ENCODE measurements at regions not wholly inside any gene's neighbourhood (a gene's known extent, or its start where the extent isn't known, plus 50 kb on each side); places are given as distances from the start of the nearest gene placed in this dataset.

- no peak overlapping the region for H3K4me3 ChIP-seq (ENCODE audit: low read depth in 1 of 2, low read length in 1 of 2)
- no peaks in the 10 kb centered on the region for H3K27me3 ChIP-seq
- TF ChIP-seq, protein P1, sequence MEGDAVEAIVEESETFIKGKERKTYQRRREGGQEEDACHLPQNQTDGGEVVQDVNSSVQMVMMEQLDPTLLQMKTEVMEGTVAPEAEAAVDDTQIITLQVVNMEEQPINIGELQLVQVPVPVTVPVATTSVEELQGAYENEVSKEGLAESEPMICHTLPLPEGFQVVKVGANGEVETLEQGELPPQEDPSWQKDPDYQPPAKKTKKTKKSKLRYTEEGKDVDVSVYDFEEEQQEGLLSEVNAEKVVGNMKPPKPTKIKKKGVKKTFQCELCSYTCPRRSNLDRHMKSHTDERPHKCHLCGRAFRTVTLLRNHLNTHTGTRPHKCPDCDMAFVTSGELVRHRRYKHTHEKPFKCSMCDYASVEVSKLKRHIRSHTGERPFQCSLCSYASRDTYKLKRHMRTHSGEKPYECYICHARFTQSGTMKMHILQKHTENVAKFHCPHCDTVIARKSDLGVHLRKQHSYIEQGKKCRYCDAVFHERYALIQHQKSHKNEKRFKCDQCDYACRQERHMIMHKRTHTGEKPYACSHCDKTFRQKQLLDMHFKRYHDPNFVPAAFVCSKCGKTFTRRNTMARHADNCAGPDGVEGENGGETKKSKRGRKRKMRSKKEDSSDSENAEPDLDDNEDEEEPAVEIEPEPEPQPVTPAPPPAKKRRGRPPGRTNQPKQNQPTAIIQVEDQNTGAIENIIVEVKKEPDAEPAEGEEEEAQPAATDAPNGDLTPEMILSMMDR (IDR thresholded peaks at IDR 0.05), result no peak
- H3K9me3 ChIP-seq, result no peaks in the 10 kb centered on the region
- no peaks in the 10 kb centered on the region for H3K36me3 ChIP-seq
- peaks cover 5 to 6% of the 10 kb centered on the region in 2 experiments for H3K4me1 ChIP-seq (ENCODE audit: control insufficient read depth in 1 of 2, insufficient read depth in 1 of 2, low read depth in 1 of 2, low read length in 1 of 2)
- H3K27ac ChIP-seq, result no peak overlapping the region
These were observed 117.4 kb upstream of the ARID1B start for GRCh38 chr6:156659822-156660198.

DNA sequence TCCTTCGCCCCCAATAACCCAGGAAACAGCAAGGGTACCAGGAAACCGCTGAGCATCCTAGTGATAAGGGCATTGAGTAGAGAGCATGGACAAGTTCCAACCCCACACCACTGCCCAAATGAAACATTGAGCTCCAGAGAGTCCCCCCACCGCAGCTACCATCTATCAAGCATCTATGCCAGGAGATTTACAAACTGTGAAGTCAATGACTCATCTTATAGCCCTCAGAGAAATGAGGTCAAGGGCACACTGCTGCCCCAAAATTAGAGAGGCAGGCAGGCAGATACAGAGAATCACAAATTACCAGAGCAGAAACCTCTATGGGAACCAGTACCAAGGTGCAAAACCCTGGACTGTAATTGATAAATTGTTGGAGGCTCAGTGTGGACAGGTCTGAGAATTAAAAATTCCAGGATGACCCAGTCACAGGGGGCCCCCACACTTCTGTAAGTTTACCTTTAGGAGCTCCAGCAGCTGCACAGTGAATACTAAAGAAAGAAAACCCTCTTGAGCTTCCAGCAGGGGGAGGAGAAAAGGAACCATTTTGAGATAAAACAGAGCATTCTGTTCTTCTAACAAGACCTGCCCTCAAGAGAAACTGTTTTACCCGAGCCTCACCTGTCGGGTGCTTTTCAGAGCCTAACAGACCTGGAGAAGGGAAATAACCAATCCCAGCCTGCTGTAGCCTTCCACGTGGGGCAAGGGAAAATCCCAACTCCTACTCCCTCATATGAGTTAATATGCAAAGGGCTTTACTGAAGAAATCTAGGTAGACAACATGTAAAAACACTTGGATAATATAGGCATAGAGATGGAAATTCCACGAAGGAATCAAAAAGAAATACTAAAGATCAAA lies 118.0 kb upstream of the ARID1B start:
- Histone ChIP-seq H3K27me3 (no peaks in the 10 kb centered on the region), H3K4me1 (ENCODE audit: control insufficient read depth in 1 of 2, insufficient read depth in 1 of 2, low read depth in 1 of 2, low read length in 1 of 2) (peaks cover 5 to 6% of the 10 kb centered on the region in 2 experiments), H3K36me3 (no peaks in the 10 kb centered on the region), H3K27ac (no peak overlapping the region), H3K4me3 (ENCODE audit: low read depth in 1 of 2, low read length in 1 of 2) (no peak overlapping the region), H3K9me3 (no peaks in the 10 kb centered on the region)
- TF ChIP-seq, protein P1 (IDR thresholded peaks at IDR 0.05), result no peak

DNA sequence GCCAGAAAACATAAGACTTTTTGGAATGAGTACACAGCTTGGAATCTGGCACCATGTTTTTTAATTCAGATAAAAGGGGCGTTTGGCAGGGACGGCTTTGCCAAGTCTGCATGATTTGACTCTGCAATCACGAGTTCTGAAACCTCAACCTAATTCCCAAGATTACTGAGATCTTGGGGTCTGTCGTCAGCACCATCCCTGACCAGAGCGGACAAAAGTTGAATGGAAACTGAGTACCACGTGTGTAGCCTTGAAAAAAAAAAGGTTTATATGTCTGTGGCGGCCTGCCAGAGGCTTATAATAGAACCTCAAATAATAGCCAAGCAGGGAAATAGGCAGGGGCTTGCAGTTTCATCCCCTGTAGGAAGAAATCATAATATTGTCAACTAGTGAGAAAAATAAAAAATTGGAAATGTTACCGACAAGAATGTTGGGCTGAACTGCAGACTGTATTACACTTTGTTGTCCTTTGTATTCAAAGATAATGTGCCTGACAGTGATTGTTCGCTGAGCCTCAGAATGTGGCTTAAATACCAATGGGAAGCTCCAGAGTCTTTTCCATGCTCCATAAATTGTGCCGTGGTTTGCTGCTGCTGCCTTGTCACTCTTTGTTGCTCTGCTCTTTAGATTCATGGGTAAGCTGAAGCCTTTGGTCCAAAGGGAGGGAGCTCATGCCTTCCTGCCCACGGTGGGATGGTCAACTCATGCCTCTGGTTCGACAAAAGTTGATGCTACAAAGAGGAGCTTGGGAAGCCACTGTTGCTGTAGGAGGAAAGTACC lies 118.8 kb upstream of the ARID1B start:
- no peaks in the 10 kb centered on the region for H3K36me3 ChIP-seq
- no peaks in the 10 kb centered on the region for H3K9me3 ChIP-seq
- peaks cover 5 to 6% of the 10 kb centered on the region in 2 experiments for H3K4me1 ChIP-seq (ENCODE audit: control insufficient read depth in 1 of 2, insufficient read depth in 1 of 2, low read depth in 1 of 2, low read length in 1 of 2)
- no peaks in the 10 kb centered on the region for H3K27me3 ChIP-seq
- no peak overlapping the region for H3K4me3 ChIP-seq (ENCODE audit: low read depth in 1 of 2, low read length in 1 of 2)
- TF ChIP-seq, protein P1 (IDR thresholded peaks at IDR 0.05), result no peak
- no peak overlapping the region for H3K27ac ChIP-seq

- H3K27me3 ChIP-seq, result no peaks in the 10 kb centered on the region
- no peaks in the 10 kb centered on the region for H3K9me3 ChIP-seq
- no peak overlapping the region for H3K27ac ChIP-seq
- H3K4me1 ChIP-seq (ENCODE audit: control insufficient read depth in 1 of 2, insufficient read depth in 1 of 2, low read depth in 1 of 2, low read length in 1 of 2), result peaks cover 5 to 6% of the 10 kb centered on the region in 2 experiments
- TF ChIP-seq, protein P1 (IDR thresholded peaks at IDR 0.05), result no peak
- H3K36me3 ChIP-seq, result no peaks in the 10 kb centered on the region
- H3K4me3 ChIP-seq (ENCODE audit: low read depth in 1 of 2, low read length in 1 of 2), result no peak overlapping the region
These were observed 119.9 kb upstream of the ARID1B start for GRCh38 chr6:156657296-156657695.

GRCh38 chr6:156654919-156655918 lies 122.0 kb upstream of the ARID1B start:
- Histone ChIP-seq H3K36me3 (no peaks in the 10 kb centered on the region), H3K27ac (no peak overlapping the region), H3K27me3 (no peaks in the 10 kb centered on the region), H3K9me3 (no peaks in the 10 kb centered on the region), H3K4me3 (ENCODE audit: low read depth in 1 of 2, low read length in 1 of 2) (no peak overlapping the region), H3K4me1 (ENCODE audit: control insufficient read depth in 1 of 2, insufficient read depth in 1 of 2, low read depth in 1 of 2, low read length in 1 of 2) (peaks cover 0 to 13% of the 10 kb centered on the region in 2 experiments)
- TF ChIP-seq, protein P1 (IDR thresholded peaks at IDR 0.05), result no peak
